HG02623 (cell line): ENCODE measurements at regions not wholly inside any gene's neighbourhood (a gene's known extent, or its start where the extent isn't known, plus 50 kb on each side); places are given as distances from the start of the nearest gene placed in this dataset.
"Not testable (repeated sequence)": the region's sequence is repeated elsewhere in the genome, so short reads cannot be mapped to it uniquely, and the experiment has no call there.

Source experiments
- ATAC-seq: cut with Tn5 transposase; IDR thresholded peaks from one replicate; pipeline ENCODE4 v1.9.1; 2021; ENCODE audit warnings: moderate library complexity; ENCODE audit not compliant: unreplicated experiment

DNA sequence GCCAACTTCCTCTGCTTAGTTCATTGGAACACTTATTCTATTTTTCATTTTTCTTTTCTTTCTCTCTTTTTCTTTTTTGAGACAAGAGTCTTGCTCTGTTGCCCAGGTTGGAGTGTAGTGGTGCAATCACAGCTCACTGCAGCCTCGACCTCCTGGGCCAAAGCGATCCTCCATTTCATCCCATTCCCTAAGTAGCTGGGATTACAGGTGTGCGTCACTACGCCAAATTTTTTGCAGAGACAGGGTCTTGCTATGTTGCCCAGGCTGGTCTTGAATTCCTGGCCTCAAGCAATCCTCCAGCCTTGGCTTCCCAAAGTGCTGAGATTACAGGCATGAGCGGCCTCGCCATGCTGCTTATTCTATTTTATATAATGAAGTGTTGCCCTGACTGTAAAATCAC is 336.4 kb upstream of the TNRC6C start:
- not testable (repeated sequence) for ATAC-seq

DNA sequence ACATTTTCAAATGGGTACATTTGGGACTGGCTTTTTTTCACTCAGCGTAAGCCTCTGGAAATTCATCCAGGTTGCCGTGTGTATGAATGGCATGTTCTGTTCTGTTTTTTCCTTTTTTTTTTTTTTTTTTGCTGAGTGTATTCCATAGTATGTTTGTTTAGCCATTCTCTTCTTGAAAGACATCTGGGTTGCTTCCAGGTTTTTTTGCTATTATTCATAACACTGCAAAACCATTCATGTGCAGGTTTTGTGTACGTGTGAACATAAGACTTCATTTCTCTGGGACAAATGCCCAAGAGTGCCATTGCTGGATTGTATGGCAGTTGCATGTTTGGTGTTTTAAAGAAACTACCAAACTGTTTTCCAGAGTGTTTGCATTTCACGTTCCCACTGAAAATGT is 335.9 kb upstream of the TNRC6C start:
- ATAC-seq, result no peak

DNA sequence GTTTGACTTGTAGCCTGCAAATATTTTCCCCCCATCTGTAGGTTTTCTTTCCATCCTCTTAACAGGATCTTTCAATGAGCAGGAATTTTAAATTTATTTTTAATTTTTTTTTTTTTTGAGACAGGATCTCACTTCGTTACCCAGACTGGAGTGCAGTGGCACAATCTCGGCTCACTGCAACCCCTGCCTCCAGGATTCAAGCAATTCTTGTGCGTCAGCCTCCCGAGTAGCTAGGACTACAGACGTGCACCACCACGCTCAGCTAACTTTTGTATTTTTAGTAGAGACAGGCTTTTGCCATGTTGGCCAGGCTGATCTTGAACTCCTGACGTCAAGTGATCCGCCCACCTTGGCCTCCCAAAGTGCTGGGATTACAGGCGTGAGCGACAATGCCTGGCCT is 335.2 kb upstream of the TNRC6C start:
- ATAC-seq, result not testable (repeated sequence)

DNA sequence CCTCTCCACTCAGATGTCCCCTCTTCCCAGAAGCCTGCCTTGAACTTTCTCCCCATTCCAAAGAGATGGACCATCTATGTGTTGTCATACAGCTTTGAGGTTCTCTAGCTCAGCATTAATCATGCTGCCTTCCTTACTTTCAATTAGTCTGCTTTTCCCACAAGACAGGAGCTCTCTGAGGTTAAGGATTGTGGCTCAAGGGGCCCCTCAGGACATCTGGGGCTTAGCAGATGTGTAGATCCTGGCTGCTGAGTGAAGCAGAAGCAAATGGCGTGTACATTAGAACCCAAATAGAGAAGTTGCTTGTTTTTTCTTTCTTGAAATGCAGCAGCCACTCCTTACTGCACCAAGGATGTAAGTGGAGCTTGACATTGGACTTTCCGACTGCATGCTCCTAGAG is 330.5 kb upstream of the TNRC6C start:
- no peak for ATAC-seq

DNA sequence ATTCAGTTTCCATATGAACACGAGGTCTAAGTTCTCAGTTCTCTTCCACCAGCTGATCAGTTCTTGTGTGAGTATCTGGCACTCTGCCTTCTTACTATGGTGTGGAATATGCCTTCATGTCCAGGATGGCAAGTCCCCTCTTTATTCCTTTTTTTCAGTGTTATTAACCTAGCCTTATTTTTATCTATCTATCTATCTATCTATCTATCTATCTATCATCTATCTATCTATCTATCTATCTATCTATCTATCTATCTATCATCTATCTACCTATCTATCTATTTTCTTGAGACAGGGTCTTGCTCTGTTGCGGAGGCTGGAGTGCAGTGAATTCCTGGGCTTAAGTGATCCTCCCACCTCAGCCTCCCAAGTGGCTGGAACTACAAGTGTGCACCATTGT is 329.2 kb upstream of the TNRC6C start:
- ATAC-seq, result not testable (repeated sequence)

DNA sequence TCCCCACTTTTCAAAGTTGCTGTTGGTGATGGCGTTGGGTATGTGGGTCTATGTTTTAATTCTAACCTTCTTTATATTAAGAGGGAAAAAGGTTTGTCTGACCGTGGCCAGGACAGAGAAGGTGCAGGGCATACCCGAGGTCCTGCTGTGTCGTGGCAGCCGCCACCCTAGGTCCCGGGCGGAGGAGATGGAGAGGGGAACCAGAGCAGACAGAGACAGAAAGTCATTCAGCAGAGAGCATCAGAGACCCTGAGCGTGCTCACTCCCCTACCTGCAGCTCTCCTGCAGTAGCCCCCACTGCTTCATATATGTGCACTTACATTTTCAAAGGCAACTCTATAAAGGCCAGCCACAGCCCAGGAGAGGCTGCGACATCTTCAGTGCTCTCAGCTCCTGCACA is 327.2 kb upstream of the TNRC6C start:
- ATAC-seq, result no peak

DNA sequence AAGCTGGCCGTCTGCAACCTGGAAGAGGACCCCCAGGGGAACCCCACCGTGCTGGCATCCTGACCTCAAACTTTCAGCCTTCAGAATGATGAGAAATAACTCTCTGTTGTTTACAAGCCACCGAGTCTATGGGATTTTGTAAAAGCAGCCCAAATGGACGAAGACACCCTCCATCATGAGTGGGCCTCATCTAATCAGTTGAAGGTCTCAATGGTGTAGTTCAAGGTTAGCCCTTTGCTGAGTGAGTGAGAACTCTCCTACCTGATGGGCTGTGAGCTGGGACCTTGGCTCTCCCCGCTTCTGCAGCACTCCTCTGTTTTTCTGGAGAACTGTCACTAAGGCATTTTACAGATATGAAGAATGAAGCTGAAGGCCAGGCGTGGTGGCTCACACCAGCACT is 325.9 kb upstream of the TNRC6C start:
- no peak for ATAC-seq

DNA sequence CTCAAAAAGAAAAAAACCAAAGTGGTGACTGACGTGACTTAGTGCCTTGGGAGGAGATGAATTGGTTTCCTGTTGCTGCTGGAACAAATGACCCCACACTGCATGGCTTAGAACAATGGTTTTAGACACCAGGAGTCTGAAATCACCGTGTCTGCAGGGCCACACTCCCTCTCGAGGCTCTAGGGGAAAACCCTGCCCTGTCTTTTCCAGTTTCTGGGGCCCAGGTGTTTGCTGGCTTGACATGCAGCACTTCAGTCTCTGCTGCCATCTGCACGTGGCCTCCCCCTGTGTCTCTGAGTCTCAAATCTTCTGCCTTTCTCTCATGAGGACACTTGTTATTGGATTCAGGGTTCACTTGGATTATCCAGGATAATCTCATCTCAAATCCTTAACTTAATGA is 323.8 kb upstream of the TNRC6C start:
- no peak for ATAC-seq

DNA sequence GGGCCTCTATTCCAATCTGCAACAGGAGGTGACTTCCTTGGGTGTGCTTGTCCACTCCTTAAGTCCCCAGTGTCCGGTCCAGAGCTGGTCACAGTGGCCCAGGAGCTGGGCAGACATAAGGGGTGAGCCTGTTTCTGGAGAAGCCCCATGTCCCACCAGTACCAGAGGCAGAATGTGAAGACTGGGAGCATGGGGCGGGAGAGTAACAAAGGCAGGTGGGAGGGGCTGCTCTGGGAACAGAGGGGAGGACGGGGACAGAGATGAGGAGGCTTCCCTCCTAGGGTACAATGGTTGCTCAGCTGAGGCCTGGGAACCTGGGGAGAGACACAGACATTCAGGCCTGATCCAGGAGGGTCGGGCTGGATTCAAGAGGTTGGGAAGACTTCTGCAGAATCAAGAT is 323.3 kb upstream of the TNRC6C start:
- ATAC-seq, result no peak

DNA sequence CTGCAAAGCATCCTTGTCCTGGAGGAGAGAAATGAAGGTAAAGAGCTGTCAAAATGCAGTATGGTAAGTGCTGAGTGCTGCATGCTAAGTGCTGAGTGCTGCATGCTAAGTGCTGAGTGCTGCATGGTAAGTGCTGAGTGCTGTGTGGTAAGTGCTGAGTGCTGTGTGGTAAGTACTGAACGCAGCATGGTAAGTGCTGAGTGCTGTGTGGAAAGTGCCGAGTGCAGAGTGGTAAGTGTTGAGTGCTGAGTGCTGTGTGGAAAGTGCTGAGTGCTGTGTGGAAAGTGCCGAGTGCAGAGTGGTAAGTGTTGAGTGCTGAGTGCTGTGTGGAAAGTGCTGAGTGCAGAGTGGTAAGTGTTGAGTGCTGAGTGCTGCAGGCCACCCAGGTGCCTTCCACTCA is 322.7 kb upstream of the TNRC6C start:
- ATAC-seq, result not testable (repeated sequence)

DNA sequence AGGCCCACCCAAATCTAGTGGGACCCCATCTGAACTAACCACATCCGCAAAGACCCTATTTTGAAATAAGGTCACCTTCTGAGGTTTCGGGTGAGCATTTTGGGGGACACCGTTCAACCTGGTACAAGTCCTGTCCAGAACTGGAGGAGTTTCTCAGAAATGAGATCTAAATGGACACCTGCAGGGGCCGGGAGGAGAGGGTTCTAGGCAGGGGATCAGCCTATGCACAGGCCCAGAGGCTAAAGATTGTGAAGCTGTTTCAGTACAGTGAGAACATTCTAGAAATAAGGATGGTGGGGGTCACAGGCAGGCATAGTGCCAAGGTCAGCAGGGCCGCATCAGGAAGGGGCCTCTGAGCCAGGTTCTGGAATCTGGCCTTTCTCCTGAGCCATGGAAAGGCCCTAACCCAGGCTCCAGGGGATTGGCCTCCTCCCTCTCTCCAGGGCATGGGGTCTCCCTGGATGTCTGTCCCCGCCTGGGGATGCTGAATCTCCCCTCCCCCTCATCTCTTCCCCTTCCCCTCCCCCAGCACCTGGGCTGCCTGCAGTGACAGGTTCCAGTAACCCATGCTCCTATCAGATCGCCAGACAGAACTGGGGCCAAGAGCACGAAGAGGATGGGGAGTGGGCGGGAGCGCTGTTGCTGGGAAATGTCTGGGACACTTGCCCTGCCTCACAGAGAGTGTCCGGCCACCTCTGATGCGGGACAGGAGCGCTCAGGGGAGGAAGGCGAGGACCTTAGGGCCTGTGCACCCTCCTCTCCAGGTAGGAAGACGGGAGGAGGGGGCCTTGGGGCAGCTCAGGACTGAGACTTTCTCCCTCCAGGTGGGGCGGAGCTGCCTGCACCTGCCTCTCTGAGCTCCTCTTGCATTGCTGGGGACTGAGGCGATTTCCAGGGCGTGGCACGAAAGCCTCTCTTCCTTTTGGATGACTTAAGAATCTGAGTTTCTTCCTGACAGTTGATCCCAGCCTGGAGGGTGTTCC is 321.4 kb upstream of the TNRC6C start:
- ATAC-seq, result no peak

DNA sequence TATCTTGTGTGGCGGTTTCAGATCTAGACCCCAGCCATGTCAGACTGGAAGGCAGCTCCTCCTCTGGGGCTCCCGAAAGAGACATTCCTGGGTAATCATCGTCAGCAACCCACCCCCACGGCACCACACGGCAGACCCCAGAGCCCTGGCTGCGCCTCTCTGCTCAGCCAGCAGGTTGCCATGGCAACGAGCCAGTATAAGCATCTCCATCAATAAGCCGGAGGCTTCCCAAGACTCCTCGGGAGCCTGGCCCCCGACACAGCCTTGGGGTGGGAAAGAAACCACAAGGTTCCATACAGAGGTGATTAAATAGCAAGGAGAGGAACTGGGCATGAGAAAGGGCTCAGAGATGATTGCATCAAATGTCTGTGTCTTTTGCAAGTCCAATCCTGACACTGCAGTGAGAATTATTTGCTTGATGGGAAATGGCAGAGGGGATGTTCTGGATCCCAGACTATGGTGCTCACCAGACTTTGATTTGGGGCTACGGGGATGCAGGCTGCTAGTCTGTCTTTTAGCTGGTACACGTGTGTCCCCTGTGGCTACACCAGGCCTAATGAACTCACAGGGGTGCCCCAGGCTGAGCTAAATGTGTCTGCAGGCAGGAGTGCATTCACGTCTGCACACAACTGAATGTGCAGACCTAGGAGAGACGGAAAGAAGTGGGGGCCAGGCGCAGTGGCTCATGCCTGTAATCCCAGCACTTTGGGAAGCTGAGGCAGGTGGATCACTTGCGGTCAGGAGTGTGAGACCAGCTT is 320.5 kb upstream of the TNRC6C start:
- no peak for ATAC-seq

DNA sequence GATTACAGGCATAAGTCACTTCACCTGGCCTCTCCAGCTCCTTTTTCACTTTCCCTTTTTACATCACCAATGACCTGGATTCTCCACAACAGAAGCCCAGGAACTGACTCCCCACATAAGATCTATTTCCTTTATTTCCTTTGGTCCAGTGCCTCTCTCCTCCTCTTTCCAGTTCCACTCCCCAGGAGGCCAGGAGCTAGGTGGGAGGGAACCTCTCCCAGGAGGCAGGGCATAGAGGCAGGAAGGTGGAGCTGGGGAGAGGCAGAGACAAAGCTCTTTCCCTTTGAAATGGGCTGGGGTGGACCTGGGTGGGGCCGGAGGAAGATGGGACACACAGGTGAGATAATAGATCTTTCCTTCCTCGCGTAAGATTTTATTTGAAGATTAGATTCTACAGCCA is 318.3 kb upstream of the TNRC6C start:
- no peak for ATAC-seq

DNA sequence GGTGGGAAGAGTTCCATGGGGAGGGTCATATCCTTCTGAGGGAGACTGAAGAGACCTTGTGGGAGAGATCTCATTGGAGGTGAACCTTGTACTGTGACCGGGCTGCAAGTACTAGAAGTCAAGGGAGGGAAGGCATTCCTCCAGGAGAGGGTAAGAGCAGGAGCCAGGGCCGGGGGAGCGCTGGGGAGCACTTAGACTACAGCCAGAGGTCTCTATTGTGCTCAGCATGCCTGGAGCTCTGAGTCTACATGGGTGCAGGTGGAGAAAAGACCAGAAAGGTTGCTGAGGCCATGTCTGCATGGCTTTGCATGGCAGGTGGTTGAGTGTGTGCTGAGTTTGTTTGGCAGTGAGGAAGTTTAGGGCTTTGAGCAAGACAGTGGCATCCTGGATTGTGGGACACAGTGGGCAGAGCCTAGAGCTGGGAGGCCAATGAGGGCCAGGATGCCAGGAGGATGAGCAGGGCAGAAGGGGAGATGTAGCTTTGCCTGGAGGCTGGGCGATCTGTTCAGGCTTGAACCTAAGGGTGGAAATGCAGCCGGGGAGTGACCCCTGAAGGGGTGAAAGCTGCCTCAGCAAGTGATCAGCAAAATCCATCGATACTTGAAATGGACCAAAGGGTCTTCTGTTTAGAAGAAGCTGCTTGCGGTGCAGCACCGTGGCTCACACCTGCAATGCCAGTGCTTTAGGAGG is 317.4 kb upstream of the TNRC6C start:
- no peak for ATAC-seq

DNA sequence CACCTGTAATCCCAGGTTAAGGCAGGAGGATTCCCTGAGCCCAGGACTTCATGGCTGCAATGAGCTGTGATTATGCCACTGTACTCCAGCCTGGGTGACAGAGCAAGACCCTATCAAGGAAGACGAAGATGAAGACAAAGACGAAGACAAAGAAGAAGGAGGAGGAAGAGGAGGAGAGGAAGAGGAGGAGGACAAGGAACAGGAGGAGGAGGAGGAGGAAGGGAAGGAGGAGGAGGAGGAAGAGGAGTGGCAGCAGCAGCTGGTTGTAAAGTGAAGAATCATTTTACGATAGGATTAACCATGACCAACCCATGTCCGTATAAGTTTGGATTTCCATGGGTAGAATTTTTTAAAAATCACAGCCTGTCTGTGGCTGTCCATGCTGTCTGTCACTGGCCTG is 316.8 kb upstream of the TNRC6C start:
- ATAC-seq, result no peak

DNA sequence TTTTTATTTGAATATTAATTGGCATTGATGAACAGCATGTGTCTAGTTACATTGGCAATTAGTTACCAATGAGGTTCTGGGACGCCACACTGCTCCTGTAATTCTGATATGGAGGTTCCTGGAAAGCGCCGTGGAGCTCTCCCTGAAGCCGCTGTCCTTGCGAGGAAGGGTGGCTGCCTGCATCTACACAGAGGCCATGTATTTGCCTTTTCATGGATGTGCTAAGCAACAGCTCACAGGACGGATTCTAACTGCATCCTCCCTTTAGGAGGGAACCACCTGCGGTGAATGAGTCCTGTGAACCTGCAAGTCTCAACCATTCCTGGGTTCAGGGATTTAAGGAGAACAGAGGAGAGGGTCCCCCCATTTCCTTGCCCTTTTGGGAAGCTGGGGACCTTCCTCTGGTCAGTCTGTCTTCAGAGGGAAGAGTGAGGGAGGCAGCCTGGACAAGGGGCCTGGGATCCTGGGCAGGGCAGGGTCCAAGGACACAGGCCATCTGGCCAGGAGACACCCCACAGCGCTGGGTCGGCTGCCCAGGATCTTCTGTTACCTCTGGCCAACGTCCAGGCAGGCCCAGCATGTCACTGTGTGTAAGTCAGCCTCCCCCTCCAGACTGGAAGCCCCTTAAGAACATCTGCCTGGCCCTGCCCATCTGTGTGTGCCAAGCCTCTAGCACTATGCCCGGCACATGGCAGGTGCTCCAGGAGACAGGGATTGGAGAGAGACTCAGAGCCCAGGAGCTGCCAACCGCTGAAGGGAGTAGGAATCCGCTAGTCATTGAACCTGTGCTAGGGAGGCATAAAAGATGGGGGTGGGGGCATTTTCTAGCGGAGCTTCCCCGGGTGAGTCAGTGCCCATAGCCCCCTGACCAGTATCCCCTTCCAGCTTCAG is 314.1 kb upstream of the TNRC6C start:
- no peak for ATAC-seq

DNA sequence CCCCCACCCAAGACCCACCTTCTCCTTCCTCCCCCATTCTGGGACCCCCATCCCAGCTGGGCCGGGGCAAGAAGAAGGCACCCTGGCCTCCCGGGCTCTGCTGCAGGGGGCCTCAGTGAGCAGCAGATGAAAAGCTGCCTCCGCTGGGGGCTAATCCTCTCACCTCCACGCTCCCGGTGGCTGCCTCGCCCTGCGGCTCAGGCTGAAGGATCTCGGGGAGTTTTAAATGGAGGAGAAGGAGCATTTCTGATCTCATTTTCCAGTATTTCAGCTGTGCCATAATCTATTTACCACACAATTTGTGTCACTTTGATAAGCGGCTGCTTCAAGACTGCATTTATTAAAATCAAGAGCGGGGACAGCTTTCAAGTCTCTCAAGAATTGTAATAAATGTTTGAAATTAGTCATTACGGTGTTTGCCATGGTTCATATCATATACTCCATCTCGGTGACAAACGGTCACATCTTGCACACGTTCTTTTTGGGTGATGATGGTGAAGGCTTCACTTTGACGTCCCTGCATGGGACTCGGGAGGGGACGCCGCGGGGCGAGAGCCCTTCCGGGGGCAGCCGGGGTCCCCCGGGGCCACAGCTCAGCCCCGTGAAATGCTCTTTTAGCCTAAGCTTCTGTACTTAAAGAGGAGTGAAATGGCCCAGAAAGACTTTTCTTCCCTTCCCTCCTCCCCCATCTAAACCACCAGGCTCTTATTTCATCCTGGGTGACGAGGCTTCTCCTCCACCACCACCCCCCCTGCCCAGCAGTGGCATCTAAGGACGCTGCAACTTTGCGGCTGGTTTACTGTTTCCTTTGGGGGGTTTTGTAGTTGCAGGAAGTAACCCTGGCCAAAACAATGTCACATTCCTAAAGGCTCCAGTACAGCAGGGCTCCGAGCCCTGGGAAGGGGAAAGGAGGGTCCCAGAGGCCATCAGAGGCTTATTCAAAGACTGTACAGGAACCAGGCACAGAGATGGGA is 313.1 kb upstream of the TNRC6C start:
- no peak for ATAC-seq

DNA sequence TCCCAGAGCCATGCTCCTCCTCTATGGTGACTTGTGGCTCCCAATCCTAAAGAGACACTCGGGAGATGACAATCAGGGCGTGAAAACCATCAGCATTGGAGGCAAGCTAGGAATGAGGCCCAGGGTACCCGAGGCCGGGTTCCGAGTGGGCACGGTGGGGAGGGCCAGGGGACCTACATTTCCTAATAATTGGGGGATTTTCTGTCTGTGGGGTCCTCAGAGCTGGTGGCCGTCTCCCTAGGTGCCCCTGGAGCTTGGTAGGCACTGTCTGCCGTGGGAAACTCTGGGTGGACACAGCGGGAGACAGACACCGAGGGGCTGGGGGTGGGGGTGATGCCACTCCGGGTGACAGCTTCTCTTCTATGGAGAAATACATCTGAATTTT is 312.5 kb upstream of the TNRC6C start:
- no peak for ATAC-seq

DNA sequence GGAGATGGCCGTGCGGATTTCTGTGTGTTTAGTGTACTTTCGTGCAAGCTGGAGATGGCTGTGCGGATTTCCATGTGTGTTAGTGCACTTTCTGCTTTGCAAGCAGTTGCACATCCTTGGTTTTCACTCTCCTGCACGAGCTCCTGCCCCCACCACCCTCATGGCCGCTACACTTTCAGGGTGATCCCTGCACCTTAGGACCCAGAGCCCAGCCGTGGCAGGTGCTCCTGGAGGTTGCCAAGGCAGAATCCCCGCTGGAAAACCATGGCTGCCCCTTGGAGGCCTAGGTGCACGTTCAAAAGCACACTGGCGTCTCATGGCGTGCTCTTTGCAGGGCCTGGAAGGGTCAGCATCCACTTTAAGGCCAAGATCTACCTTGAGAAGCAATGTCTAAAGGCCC is 311.0 kb upstream of the TNRC6C start:
- no peak for ATAC-seq
